HEK293 (cell line): ENCODE measurements at regions not wholly inside any gene's neighbourhood (a gene's known extent, or its start where the extent isn't known, plus 50 kb on each side); places are given as distances from the start of the nearest gene placed in this dataset.

ENCODE experiments used
- CTCF ChIA-PET: fragments of 350-600 bp; formaldehyde crosslinking; extraction: SDS; loops from one replicate; lab custom pipeline; 2021; ENCODE audit warnings: antibody characterized with exemption; lab: Yijun Ruan, JAX
- POLR2A ChIA-PET: fragments of 300-600 bp; formaldehyde crosslinking; extraction: SDS; loops from one replicate; lab custom pipeline; 2020; ENCODE audit warnings: antibody characterized with exemption, inconsistent platforms; lab: Yijun Ruan, JAX
- H3K27ac ChIP-seq: fragments of 200-500 bp; sonication (Bioruptor generic); 2 replicates; pipeline ENCODE4 v1.5.1; 2014; ENCODE audit warnings: low read depth, low read length, control low read depth, inconsistent platforms; ENCODE audit errors: extremely low read depth
- H3K36me3 ChIP-seq, 2 experiments: fragments of 200-500 bp in 1 of 2; sonication (Bioruptor generic) in 1 of 2; 1 replicate in 1 of 2; 2 replicates in 1 of 2; pipeline ENCODE4 v1.5.1; 2014 to 2017; ENCODE audit warnings: inconsistent platforms in 2 of 2, low read length in 2 of 2; ENCODE audit not compliant: control insufficient read depth in 2 of 2, insufficient read depth in 1 of 2
- H3K4me1 ChIP-seq: fragments of 200-500 bp; sonication (Bioruptor generic); 2 replicates; pipeline ENCODE4 v1.5.1; 2014; ENCODE audit warnings: mild to moderate bottlenecking, low read length, inconsistent platforms; ENCODE audit not compliant: control insufficient read depth, insufficient read depth
- H3K4me3 ChIP-seq: 2 replicates; pipeline ENCODE4 v1.5.1; 2011; ENCODE audit warnings: low read depth, mild to moderate bottlenecking, control low read depth, low read length, moderate library complexity
- H3K9me3 ChIP-seq: fragments of 200-500 bp; sonication (Bioruptor generic); 2 replicates; pipeline ENCODE4 v1.5.1; 2014; ENCODE audit warnings: low read depth, low read length, inconsistent platforms; ENCODE audit not compliant: control insufficient read depth, insufficient read depth
- EGR2 ChIP-seq: fragments of 450-650 bp; formaldehyde crosslinking; IDR thresholded peaks from 2 replicates; pipeline ENCODE4 v1.5.1; 2016; ENCODE audit warnings: low read depth, missing biosample characterization, missing genetic modification characterization
- GFI1B ChIP-seq: fragments of 450-650 bp; formaldehyde crosslinking; IDR thresholded peaks from 2 replicates; pipeline ENCODE4 v1.5.1; 2016; ENCODE audit warnings: missing biosample characterization, missing genetic modification characterization
- HOXA7 ChIP-seq: sonication (generic); formaldehyde crosslinking; IDR thresholded peaks from 2 replicates; pipeline ENCODE4 v1.8.1; 2022; ENCODE audit warnings: missing genetic modification reagents, borderline replicate concordance
- MEIS1 ChIP-seq: sonication (generic); formaldehyde crosslinking; IDR thresholded peaks from 2 replicates; pipeline ENCODE4 v1.8.1; 2022; ENCODE audit warnings: missing genetic modification reagents, mild to moderate bottlenecking, borderline replicate concordance
- OVOL3 ChIP-seq: fragments of 450-650 bp; formaldehyde crosslinking; IDR thresholded peaks from 2 replicates; pipeline ENCODE4 v1.5.1; 2016; ENCODE audit warnings: missing biosample characterization, missing genetic modification characterization
- PRDM4 ChIP-seq: fragments of 450-650 bp; formaldehyde crosslinking; IDR thresholded peaks from 2 replicates; pipeline ENCODE4 v1.5.1; 2017; ENCODE audit warnings: missing biosample characterization, missing genetic modification characterization
- REPIN1 ChIP-seq: fragments of 450-650 bp; formaldehyde crosslinking; IDR thresholded peaks from 2 replicates; pipeline ENCODE4 v1.5.1; 2017; ENCODE audit warnings: missing biosample characterization, missing genetic modification characterization, low read depth
- SP2 ChIP-seq: fragments of 450-650 bp; formaldehyde crosslinking; IDR thresholded peaks from 2 replicates; pipeline ENCODE4 v1.5.1; 2016; ENCODE audit warnings: missing biosample characterization, missing genetic modification characterization
- ZBTB6 ChIP-seq: fragments of 450-650 bp; formaldehyde crosslinking; IDR thresholded peaks from 2 replicates; pipeline ENCODE4 v1.5.1; 2017; ENCODE audit warnings: missing biosample characterization, missing genetic modification characterization
- ZFHX2 ChIP-seq: fragments of 450-650 bp; formaldehyde crosslinking; conservative IDR thresholded peaks from 2 replicates; pipeline ENCODE4 v1.5.1; 2016; ENCODE audit warnings: missing biosample characterization, missing genetic modification characterization
- ZFP69B ChIP-seq: fragments of 450-650 bp; formaldehyde crosslinking; IDR thresholded peaks from 2 replicates; pipeline ENCODE4 v1.5.1; 2016; ENCODE audit warnings: missing biosample characterization, missing genetic modification characterization
- ZNF174 ChIP-seq: fragments of 450-650 bp; formaldehyde crosslinking; IDR thresholded peaks from 2 replicates; pipeline ENCODE4 v1.5.0; 2017; ENCODE audit warnings: missing biosample characterization, mild to moderate bottlenecking, missing genetic modification characterization
- ZNF24 ChIP-seq: fragments of 450-650 bp; formaldehyde crosslinking; IDR thresholded peaks from 2 replicates; pipeline ENCODE4 v1.5.1; 2016; ENCODE audit warnings: missing biosample characterization, missing genetic modification characterization
- ZNF292 ChIP-seq: fragments of 450-650 bp; formaldehyde crosslinking; IDR thresholded peaks from 2 replicates; pipeline ENCODE4 v1.5.1; 2016; ENCODE audit warnings: low read depth, missing biosample characterization, missing genetic modification characterization, borderline replicate concordance
- ZNF341 ChIP-seq: fragments of 450-650 bp; formaldehyde crosslinking; IDR thresholded peaks from 2 replicates; pipeline ENCODE4; 2016; ENCODE audit warnings: low read depth, missing biosample characterization, missing genetic modification characterization
- ZNF488 ChIP-seq: fragments of 450-650 bp; formaldehyde crosslinking; IDR thresholded peaks from 2 replicates; pipeline ENCODE4 v1.5.1; 2016; ENCODE audit warnings: missing biosample characterization, missing genetic modification characterization
- ZNF513 ChIP-seq: fragments of 450-650 bp; IDR thresholded peaks from 2 replicates; pipeline ENCODE4 v1.5.1; 2018; ENCODE audit warnings: missing biosample characterization, missing genetic modification characterization
- ZNF521 ChIP-seq: fragments of 450-650 bp; formaldehyde crosslinking; IDR thresholded peaks from 2 replicates; pipeline ENCODE4 v1.5.1; 2017; ENCODE audit warnings: missing biosample characterization, mild to moderate bottlenecking, missing genetic modification characterization
- ZNF585B ChIP-seq: fragments of 450-650 bp; formaldehyde crosslinking; IDR thresholded peaks from 2 replicates; pipeline ENCODE4 v1.5.1; 2016; ENCODE audit warnings: missing biosample characterization, missing genetic modification characterization
- ZNF600 ChIP-seq: fragments of 450-650 bp; formaldehyde crosslinking; IDR thresholded peaks from 2 replicates; pipeline ENCODE4 v1.5.1; 2016; ENCODE audit warnings: missing biosample characterization, missing genetic modification characterization
- ZNF621 ChIP-seq: fragments of 450-650 bp; formaldehyde crosslinking; IDR thresholded peaks from 2 replicates; pipeline ENCODE4 v1.5.1; 2017; ENCODE audit warnings: missing biosample characterization, missing genetic modification characterization
- ZNF639 ChIP-seq: fragments of 450-650 bp; formaldehyde crosslinking; IDR thresholded peaks from 2 replicates; pipeline ENCODE4 v1.5.1; 2016; ENCODE audit warnings: missing biosample characterization, missing genetic modification characterization
- ZNF707 ChIP-seq: fragments of 450-650 bp; formaldehyde crosslinking; IDR thresholded peaks from 2 replicates; pipeline ENCODE4 v1.5.1; 2016; ENCODE audit warnings: missing biosample characterization, missing genetic modification characterization
- ZSCAN30 ChIP-seq: fragments of 450-650 bp; IDR thresholded peaks from 2 replicates; pipeline ENCODE4 v1.5.1; 2018; ENCODE audit warnings: missing biosample characterization, mild to moderate bottlenecking, missing genetic modification characterization, moderate library complexity
- ZSCAN5A ChIP-seq: fragments of 450-650 bp; formaldehyde crosslinking; IDR thresholded peaks from 2 replicates; pipeline ENCODE4 v1.5.1; 2016; ENCODE audit warnings: missing biosample characterization, missing genetic modification characterization

GRCh38 chr16:51757124-51757470 is 606.0 kb upstream of the SALL1 start:
- ChIA-PET CTCF (interaction anchor here (0.6 to 1.6 kb wide), 2 partner anchors 10 to 380 kb away, joined by 3 to 4 read pairs; no protein-coding TSS in a partner anchor), POLR2A (no interaction called here)
- Histone ChIP-seq H3K36me3 (no peaks in the 10 kb centered on the region), H3K9me3 (no peaks in the 10 kb centered on the region), H3K4me3 (no peak overlapping the region), H3K4me1 (peaks cover 7% of the 10 kb centered on the region; the same call in 1 of the 2 replicates), H3K27ac (no peak overlapping the region)
- TF ChIP-seq ZNF707 (tag by site-specific recombination): no peak
- TF ChIP-seq ZFHX2 (tag by site-specific recombination): no peak
- no peak for TF ChIP-seq ZNF174
- TF ChIP-seq ZSCAN5A (tag by site-specific recombination): no peak
- no peak for TF ChIP-seq ZNF24 (tag by site-specific recombination)
- no peak for TF ChIP-seq EGR2 (tag by site-specific recombination)
- TF ChIP-seq ZFP69B (tag by site-specific recombination): no peak
- no peak for TF ChIP-seq ZNF585B
- TF ChIP-seq ZNF600 (tag by site-specific recombination): no peak
- no peak for TF ChIP-seq ZSCAN30 (tag by site-specific recombination)
- no peak for TF ChIP-seq ZNF292 (tag by site-specific recombination)
- TF ChIP-seq ZNF488: no peak
- no peak for TF ChIP-seq OVOL3
- no peak for TF ChIP-seq ZNF521 (tag by site-specific recombination)

GRCh38 chr16:51756447-51757123 is 605.5 kb upstream of the SALL1 start:
- ChIA-PET POLR2A (no interaction called here), CTCF (no interaction called here)
- Histone ChIP-seq H3K9me3 (no peaks in the 10 kb centered on the region), H3K36me3 (no peaks in the 10 kb centered on the region), H3K27ac (no peak overlapping the region), H3K4me1 (peaks cover 7% of the 10 kb centered on the region; the same call in 1 of the 2 replicates), H3K4me3 (no peak overlapping the region)
- no peak for TF ChIP-seq SP2 (tag by site-specific recombination)
- no peak for TF ChIP-seq REPIN1 (tag by site-specific recombination)
- no peak for TF ChIP-seq ZNF513 (tag by site-specific recombination)
- TF ChIP-seq MEIS1 (CRISPR knock-in tag): no peak
- TF ChIP-seq GFI1B: no peak
- TF ChIP-seq ZNF639 (tag by site-specific recombination): no peak
- TF ChIP-seq ZNF341 (tag by site-specific recombination): no peak
- no peak for TF ChIP-seq HOXA7
- no peak for TF ChIP-seq PRDM4 (tag by site-specific recombination)
- no peak for TF ChIP-seq ZNF621
- TF ChIP-seq ZBTB6: no peak
